Testis (tissue), 2 donors: ENCODE measurements at regions not wholly inside any gene's neighbourhood (a gene's known extent, or its start where the extent isn't known, plus 50 kb on each side); places are given as distances from the start of the nearest gene placed in this dataset.

ENCODE experiments used
- DNase-seq: peaks from one replicate; pipeline ENCODE4 v3.0.0-alpha.2; 2019
- H3K27ac ChIP-seq, 2 donors: fragments of 200-600 bp; sonication (generic); one replicate each; pipeline ENCODE4 v1.5.1; 2019
- H3K27me3 ChIP-seq: fragments of 200-600 bp; sonication (generic); one replicate; pipeline ENCODE4 v1.5.1; 2019
- H3K36me3 ChIP-seq: fragments of 200-600 bp; sonication (generic); one replicate; pipeline ENCODE4 v1.5.1; 2017; ENCODE audit warnings: low read depth; ENCODE audit errors: missing control alignments
- H3K4me1 ChIP-seq: fragments of 200-600 bp; sonication (generic); one replicate; pipeline ENCODE4 v1.5.1; 2019
- H3K4me3 ChIP-seq, 2 donors: fragments of 200-600 bp; sonication (generic); one replicate each; pipeline ENCODE4 v1.5.1; 2017 to 2019
- H3K9me3 ChIP-seq: fragments of 200-600 bp; sonication (generic); one replicate; pipeline ENCODE4 v1.5.1; 2017
- POLR2A ChIP-seq: fragments of 450-650 bp; IDR thresholded peaks from one replicate; pipeline ENCODE4 v1.6.1; 2017; ENCODE audit warnings: antibody characterized with exemption, mild to moderate bottlenecking, moderate library complexity
- WGBS, 2 donors: methylation state at CpG; one replicate each; pipeline ENCODE4 v1.1.5; 2018; 5-methylcytosine and 5-hydroxymethylcytosine counted together
- intact Hi-C: fragments of 100-400 bp; cut with DNase I; formaldehyde crosslinking; loops from one replicate; pipeline ENCODE4 v1.15.1; 2023; ENCODE audit warnings: low total_unique reads
- TF ChIP-seq, protein P1 (sequence below), 3 experiments: fragments of 450-650 bp in 2 of 3; fragments of 200-600 bp in 1 of 3; sonication (generic) in 1 of 3; IDR thresholded peaks; one replicate each; pipeline ENCODE4 v1.5.1; 2016 to 2019; ENCODE audit warnings: antibody characterized with exemption in 3 of 3, mild to moderate bottlenecking in 2 of 3, moderate library complexity in 1 of 3

DNA sequence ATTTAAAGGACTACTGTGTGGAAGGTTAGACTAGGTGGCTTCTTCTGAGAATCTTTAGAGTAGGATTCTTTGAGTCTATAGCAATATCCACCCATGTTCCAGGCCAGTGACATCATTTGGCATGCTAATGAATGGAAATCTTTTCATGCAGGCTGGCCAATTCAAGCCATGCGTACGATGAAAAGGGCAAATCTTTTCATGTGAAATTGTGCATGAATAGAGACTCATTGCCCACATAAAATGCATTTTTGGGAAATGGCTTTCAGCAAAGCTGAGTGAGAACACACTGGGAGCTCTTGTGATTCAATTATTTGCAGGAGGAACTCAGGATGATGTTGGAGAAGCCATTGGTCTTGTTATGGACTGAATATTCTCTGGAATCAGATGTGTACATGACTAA, 324.9 kb upstream of the DAB1 start:
- Histone ChIP-seq H3K36me3 (no peaks in the 10 kb centered on the region), H3K4me3 (no peak overlapping the region), H3K27me3 (no peaks in the 10 kb centered on the region), H3K9me3 (no peaks in the 10 kb centered on the region), H3K4me1 (no peaks in the 10 kb centered on the region), H3K27ac (no peak overlapping the region)
- no peak for DNase-seq
- intact Hi-C loops: no loop called here
- WGBS, 2 donors: 72 to 98% methylated on average over 2 of the region's 2 CpGs
- TF ChIP-seq POLR2A: no peak
- TF ChIP-seq, protein P1, sequence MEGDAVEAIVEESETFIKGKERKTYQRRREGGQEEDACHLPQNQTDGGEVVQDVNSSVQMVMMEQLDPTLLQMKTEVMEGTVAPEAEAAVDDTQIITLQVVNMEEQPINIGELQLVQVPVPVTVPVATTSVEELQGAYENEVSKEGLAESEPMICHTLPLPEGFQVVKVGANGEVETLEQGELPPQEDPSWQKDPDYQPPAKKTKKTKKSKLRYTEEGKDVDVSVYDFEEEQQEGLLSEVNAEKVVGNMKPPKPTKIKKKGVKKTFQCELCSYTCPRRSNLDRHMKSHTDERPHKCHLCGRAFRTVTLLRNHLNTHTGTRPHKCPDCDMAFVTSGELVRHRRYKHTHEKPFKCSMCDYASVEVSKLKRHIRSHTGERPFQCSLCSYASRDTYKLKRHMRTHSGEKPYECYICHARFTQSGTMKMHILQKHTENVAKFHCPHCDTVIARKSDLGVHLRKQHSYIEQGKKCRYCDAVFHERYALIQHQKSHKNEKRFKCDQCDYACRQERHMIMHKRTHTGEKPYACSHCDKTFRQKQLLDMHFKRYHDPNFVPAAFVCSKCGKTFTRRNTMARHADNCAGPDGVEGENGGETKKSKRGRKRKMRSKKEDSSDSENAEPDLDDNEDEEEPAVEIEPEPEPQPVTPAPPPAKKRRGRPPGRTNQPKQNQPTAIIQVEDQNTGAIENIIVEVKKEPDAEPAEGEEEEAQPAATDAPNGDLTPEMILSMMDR (IDR thresholded peaks at IDR 0.05): no peak

GRCh38 chr1:57747818-57748217, 324.0 kb upstream of the DAB1 start:
- Histone ChIP-seq H3K27me3 (no peaks in the 10 kb centered on the region), H3K4me1 (no peaks in the 10 kb centered on the region), H3K9me3 (no peaks in the 10 kb centered on the region), H3K4me3 (no peak overlapping the region), H3K27ac (no peak overlapping the region), H3K36me3 (no peaks in the 10 kb centered on the region)
- WGBS, 2 donors: 81 to 83% methylated on average over 1 of the region's 1 CpG
- no peak for DNase-seq
- TF ChIP-seq, protein P1 (IDR thresholded peaks at IDR 0.05): no peak
- TF ChIP-seq POLR2A: no peak
- intact Hi-C loops: no loop called here

GRCh38 chr1:57741521-57741920, 317.7 kb upstream of the DAB1 start:
- no peak for DNase-seq
- no peaks in the 10 kb centered on the region for H3K36me3 ChIP-seq
- no peaks in the 10 kb centered on the region for H3K9me3 ChIP-seq
- no peak for TF ChIP-seq POLR2A
- TF ChIP-seq, protein P1 (IDR thresholded peaks at IDR 0.05): no peak
- H3K27me3 ChIP-seq: no peaks in the 10 kb centered on the region
- H3K4me3 ChIP-seq: no peak overlapping the region
- intact Hi-C loops: no loop called here
- WGBS, 2 donors: 78 to 79% methylated on average over 4 of the region's 4 CpGs
- no peak overlapping the region for H3K27ac ChIP-seq
- H3K4me1 ChIP-seq: no peaks in the 10 kb centered on the region

- H3K36me3 ChIP-seq: no peaks in the 10 kb centered on the region
These were observed 313.1 kb upstream of the DAB1 start for GRCh38 chr1:57736940-57737339.

DNA sequence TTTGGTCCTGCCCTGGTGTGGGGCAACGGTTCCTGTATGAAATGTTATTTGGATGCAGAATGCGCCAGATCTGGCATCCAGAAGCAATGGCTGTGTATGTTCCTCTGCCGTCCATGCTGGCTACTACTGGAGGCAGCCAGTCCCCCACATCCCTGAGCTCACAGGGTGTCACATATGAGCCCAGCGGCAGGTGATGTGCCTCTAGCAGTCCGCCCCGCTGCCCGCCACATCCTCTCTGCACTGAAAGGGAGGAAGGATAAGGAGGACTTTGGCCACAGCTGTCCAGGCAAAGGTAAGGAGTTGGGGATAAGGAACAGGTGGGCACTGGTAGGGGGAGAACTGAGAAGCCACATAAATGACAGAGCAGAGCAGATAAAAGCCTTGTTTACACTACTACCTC, 305.3 kb upstream of the DAB1 start:
- no peaks in the 10 kb centered on the region for H3K27me3 ChIP-seq
- no peak for TF ChIP-seq POLR2A
- H3K36me3 ChIP-seq: no peaks in the 10 kb centered on the region
- no peak overlapping the region for H3K27ac ChIP-seq
- no peaks in the 10 kb centered on the region for H3K9me3 ChIP-seq
- intact Hi-C loops: no loop called here
- no peak overlapping the region for H3K4me3 ChIP-seq
- H3K4me1 ChIP-seq: no peaks in the 10 kb centered on the region
- no peak for DNase-seq
- WGBS, 2 donors: 81 to 95% methylated on average over 2 to 7 of the region's 7 CpGs

More at GRCh38 chr1:57736940-57737339, 313.1 kb upstream of the DAB1 start:
- Histone ChIP-seq H3K27ac (no peak overlapping the region), H3K9me3 (no peaks in the 10 kb centered on the region), H3K4me1 (no peaks in the 10 kb centered on the region), H3K4me3 (no peak overlapping the region), H3K27me3 (no peaks in the 10 kb centered on the region)
- DNase-seq: no peak
- intact Hi-C loops: no loop called here
- WGBS, 2 donors: 58 to 82% methylated on average over 6 of the region's 6 CpGs
- no peak for TF ChIP-seq POLR2A
- TF ChIP-seq, protein P1 (IDR thresholded peaks at IDR 0.05): no peak
